ENCODE measurements at regions not wholly inside any gene's neighbourhood (a gene's known extent, or its start where the extent isn't known, plus 50 kb on each side); places are given as distances from the start of the nearest gene placed in this dataset.

GRCh38 chr10:110376767-110377160, 72.0 kb upstream of the SMNDC1 start:
- TF ChIP-seq EZH2phosphoT487 (IDR thresholded peaks at IDR 0.05; ENCODE audit: insufficient read depth, low read depth) (no peak), EZH2 (IDR thresholded peaks at IDR 0.05; ENCODE audit: insufficient read depth, poor library complexity, severe bottlenecking) (no peak)

All from GM23248 (cell line).